Left ventricle myocardium inferior (tissue), 1 donor: ENCODE measurements at regions not wholly inside any gene's neighbourhood (a gene's known extent, or its start where the extent isn't known, plus 50 kb on each side); places are given as distances from the start of the nearest gene placed in this dataset.

ENCODE experiments used
- DNase-seq: peaks from one replicate; pipeline ENCODE4 v3.0.0-alpha.2; 2020
- H3K27ac ChIP-seq: fragments of 200-600 bp; replicated peaks from 2 replicates; pipeline ENCODE4 v1.8.0; 2021
- H3K27me3 ChIP-seq: fragments of 200-600 bp; 2 replicates; pipeline ENCODE4 v1.8.0; 2021; ENCODE audit warnings: low read depth
- H3K36me3 ChIP-seq: fragments of 200-600 bp; 2 replicates; pipeline ENCODE4 v1.8.0; 2021
- H3K4me1 ChIP-seq: fragments of 200-600 bp; 2 replicates; pipeline ENCODE4 v1.8.0; 2021
- H3K4me3 ChIP-seq: fragments of 200-600 bp; 2 replicates; pipeline ENCODE4 v1.8.0; 2021; ENCODE audit warnings: mild to moderate bottlenecking, moderate library complexity
- H3K9me3 ChIP-seq: fragments of 200-600 bp; replicated peaks from 2 replicates; pipeline ENCODE4 v1.8.0; 2021
- intact Hi-C: fragments of 100-400 bp; cut with micrococcal nuclease; formaldehyde crosslinking; loops from one replicate; pipeline ENCODE4 v1.11.0; 2022
- TF ChIP-seq, protein P1 (sequence below): fragments of 200-600 bp; IDR thresholded peaks from 2 replicates; pipeline ENCODE4 v1.8.0; 2021; ENCODE audit warnings: antibody characterized with exemption, mild to moderate bottlenecking, borderline replicate concordance
- donor health status: DM: no; HTN: yes; CAD: no; lungs with severe emphysema.

GRCh38 chr2:221818616-221819320 is 246.7 kb upstream of the EPHA4 start:
- intact Hi-C loops, result no loop called here
- Histone ChIP-seq H3K27ac (no peak overlapping the region), H3K27me3 (peaks cover 24% of the 10 kb centered on the region), H3K9me3 (no peaks in the 10 kb centered on the region), H3K4me3 (no peak overlapping the region), H3K4me1 (no peaks in the 10 kb centered on the region), H3K36me3 (no peaks in the 10 kb centered on the region)
- no peak for DNase-seq
- TF ChIP-seq, protein P1, sequence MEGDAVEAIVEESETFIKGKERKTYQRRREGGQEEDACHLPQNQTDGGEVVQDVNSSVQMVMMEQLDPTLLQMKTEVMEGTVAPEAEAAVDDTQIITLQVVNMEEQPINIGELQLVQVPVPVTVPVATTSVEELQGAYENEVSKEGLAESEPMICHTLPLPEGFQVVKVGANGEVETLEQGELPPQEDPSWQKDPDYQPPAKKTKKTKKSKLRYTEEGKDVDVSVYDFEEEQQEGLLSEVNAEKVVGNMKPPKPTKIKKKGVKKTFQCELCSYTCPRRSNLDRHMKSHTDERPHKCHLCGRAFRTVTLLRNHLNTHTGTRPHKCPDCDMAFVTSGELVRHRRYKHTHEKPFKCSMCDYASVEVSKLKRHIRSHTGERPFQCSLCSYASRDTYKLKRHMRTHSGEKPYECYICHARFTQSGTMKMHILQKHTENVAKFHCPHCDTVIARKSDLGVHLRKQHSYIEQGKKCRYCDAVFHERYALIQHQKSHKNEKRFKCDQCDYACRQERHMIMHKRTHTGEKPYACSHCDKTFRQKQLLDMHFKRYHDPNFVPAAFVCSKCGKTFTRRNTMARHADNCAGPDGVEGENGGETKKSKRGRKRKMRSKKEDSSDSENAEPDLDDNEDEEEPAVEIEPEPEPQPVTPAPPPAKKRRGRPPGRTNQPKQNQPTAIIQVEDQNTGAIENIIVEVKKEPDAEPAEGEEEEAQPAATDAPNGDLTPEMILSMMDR, result no peak

DNA sequence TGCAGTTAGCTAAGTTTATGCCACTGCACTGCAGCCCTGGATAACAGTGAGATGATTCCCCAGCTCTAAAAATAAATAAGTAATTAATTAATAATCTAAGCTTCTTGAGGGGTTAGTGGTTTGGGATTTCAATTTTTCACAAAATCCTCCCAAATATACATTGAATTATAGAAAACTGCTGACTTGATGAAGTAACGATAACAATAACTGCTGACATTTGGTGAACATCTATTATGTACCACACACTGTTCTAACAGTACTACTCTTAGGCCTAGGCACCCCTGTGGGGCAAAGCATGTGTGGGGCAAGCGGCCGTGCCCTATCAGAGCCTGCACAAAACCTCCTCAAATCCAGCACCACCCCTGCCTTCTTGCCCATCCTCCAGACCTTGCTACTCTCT is 245.8 kb upstream of the EPHA4 start:
- no peak overlapping the region for H3K27ac ChIP-seq
- no peaks in the 10 kb centered on the region for H3K9me3 ChIP-seq
- H3K4me1 ChIP-seq, result no peaks in the 10 kb centered on the region
- intact Hi-C loops, result no loop called here
- no peak for DNase-seq
- H3K36me3 ChIP-seq, result no peaks in the 10 kb centered on the region
- H3K4me3 ChIP-seq, result no peak overlapping the region
- TF ChIP-seq, protein P1, result no peak
- H3K27me3 ChIP-seq, result peaks cover 24% of the 10 kb centered on the region

DNA sequence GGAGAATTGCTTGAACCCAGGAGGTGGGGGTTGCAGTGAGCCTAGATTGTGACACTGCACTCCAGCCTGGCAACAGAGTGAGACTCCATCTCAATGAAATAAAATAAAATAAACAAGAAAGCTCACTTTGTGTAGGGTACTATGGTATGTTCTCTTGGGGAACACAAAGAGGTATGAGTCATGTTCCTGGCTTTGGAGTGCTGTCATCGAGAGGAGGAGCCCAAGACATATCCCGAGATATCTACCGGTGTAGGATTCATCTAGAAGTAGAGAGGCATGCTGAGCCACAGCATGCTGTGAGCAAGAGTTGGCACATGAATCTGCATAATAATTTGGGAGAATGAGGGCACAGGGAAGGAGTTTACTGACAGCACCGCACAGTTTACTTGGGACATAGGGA is 244.9 kb upstream of the EPHA4 start:
- Histone ChIP-seq H3K27me3 (peaks cover 24% of the 10 kb centered on the region), H3K4me1 (no peaks in the 10 kb centered on the region), H3K36me3 (no peaks in the 10 kb centered on the region), H3K27ac (no peak overlapping the region), H3K4me3 (no peak overlapping the region), H3K9me3 (no peaks in the 10 kb centered on the region)
- TF ChIP-seq, protein P1, result no peak
- no peak for DNase-seq
- intact Hi-C loops, result no loop called here

- intact Hi-C loops, result no loop called here
- DNase-seq, result no peak
- H3K9me3 ChIP-seq, result no peaks in the 10 kb centered on the region
- H3K27me3 ChIP-seq, result peaks cover 24% of the 10 kb centered on the region
- no peaks in the 10 kb centered on the region for H3K36me3 ChIP-seq
- no peak overlapping the region for H3K27ac ChIP-seq
- no peak overlapping the region for H3K4me3 ChIP-seq
- no peaks in the 10 kb centered on the region for H3K4me1 ChIP-seq
- TF ChIP-seq, protein P1, result no peak
Observed at GRCh38 chr2:221816566-221816965, 244.5 kb upstream of the EPHA4 start.

DNA sequence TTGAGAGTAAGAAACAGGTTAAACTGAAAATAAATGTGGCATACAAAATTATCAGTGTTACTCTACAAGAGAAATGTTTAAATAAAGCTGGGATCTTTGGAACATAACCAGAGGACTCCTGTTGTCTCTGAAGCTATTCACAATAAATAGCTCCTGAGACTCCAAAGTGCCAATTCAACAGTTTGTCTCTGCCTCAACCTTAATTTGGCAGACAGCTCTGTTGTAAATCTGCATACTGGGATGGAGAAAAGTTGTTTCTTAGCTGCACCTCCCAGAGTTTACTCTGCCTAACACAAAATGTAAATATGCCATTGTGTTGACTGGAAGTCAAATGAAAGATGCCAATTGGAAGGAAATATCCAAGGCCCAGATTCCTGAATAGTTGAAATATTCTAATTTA is 238.5 kb upstream of the EPHA4 start:
- H3K4me1 ChIP-seq, result no peaks in the 10 kb centered on the region
- no peaks in the 10 kb centered on the region for H3K36me3 ChIP-seq
- no peaks in the 10 kb centered on the region for H3K9me3 ChIP-seq
- H3K27me3 ChIP-seq, result peaks cover 2% of the 10 kb centered on the region
- intact Hi-C loops, result no loop called here
- TF ChIP-seq, protein P1, result no peak
- no peak for DNase-seq
- H3K27ac ChIP-seq, result no peak overlapping the region
- no peak overlapping the region for H3K4me3 ChIP-seq
